Endothelial cell of hepatic sinusoid (primary cell): ENCODE measurements at regions not wholly inside any gene's neighbourhood (a gene's known extent, or its start where the extent isn't known, plus 50 kb on each side); places are given as distances from the start of the nearest gene placed in this dataset.
"Not testable (repeated sequence)": the region's sequence is repeated elsewhere in the genome, so short reads cannot be mapped to it uniquely, and the experiment has no call there.

Source experiments
- in situ Hi-C: cut with HindIII; loops from 2 replicates; pipeline ENCODE4 v1.10.0; 2017; ENCODE audit warnings: low sequenced_read_pairs

DNA sequence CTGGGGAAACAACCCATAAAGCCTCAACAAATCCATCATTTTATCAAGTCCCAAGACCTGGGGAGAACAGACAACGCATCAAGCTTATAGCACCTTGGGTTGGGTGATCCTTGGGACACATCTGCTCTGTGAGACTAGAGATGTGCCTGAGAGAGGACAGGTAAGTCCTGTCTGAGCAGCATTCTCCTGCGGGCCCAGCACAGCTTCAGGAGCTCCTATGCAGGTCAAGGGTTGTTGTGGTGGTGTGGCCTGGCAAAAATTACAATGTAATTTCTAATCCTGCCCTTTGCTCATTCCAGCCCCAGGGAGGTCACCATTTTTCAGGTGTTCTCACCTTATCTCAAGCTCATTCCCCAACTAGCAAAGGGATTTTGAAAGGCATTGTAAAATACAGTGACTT, 608.1 kb upstream of the CAMK1G start:
- in situ Hi-C loops, result no loop called here

GRCh38 chr1:208977012-208977411, 606.5 kb upstream of the CAMK1G start:
- in situ Hi-C loops, result no loop called here

GRCh38 chr1:208977638-208978256, 605.8 kb upstream of the CAMK1G start:
- in situ Hi-C loops, result no loop called here

DNA sequence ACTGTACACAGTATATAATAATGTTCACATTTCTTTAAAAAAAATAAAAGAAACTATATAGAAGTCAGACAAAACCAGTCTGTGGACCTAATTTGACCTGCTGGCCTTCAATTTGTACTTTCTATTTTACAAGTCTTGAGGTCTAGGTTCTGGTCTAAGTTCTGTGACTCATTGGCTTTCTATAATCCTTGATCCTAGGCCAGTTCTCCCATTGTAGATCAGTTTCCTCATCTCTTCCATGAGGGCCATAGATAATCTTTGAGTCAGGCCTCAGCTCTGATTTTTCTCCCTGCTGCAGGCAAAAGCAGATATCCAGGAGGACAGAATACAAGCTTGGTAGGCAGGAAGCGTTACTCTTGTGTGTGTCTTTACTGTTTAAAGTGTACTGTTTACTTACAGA, 603.7 kb upstream of the CAMK1G start:
- in situ Hi-C loops, result no loop called here

DNA sequence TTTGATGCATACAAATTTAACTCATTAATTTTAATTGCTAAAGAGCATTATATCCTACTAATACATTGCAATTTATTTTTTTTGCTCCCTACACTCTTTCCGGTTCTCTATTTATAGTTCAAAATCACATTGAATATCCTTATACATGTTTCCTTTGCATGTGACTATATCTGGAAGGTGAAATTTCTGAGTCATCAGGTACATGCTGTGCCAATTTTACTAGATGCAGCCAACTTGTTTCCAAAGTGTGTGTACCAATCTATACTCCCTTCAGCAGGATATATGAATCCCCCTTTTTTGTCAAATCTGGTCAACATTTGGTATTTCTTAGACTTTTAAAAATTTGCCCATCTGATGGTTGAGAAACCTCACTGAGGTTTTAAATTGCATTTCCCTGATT, 602.9 kb upstream of the CAMK1G start:
- in situ Hi-C loops, result no loop called here

GRCh38 chr1:208985231-208985630, 598.3 kb upstream of the CAMK1G start:
- in situ Hi-C loops, result no loop called here

DNA sequence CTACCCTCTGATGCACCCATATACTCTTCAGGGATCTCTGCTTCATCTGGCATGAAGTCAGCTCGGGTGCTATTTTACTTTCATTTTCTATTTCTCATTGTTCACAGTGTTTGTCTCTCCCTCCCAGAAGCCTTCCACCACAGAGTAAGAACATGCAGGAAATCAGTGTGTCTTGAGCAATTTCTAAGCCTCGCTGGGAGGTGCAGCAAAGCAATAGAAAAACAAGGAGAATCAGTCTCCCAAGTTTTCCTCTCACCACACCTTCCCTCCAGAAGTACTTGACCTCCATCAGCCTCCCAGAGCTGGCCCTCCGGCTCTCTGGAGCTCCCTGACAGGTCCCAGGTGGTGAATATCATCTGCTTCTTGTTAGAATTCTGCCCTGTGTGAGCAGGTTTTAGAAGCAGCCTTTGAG, 594.7 kb upstream of the CAMK1G start:
- in situ Hi-C loops, result no loop called here

- in situ Hi-C loops, result no loop called here
Observed at GRCh38 chr1:208990456-208990855, 593.1 kb upstream of the CAMK1G start.

- in situ Hi-C loops, result not testable (repeated sequence)
Observed at GRCh38 chr1:208997053-208997452, 586.5 kb upstream of the CAMK1G start.

- in situ Hi-C loops, result no loop called here
Observed at GRCh38 chr1:208997726-208998312, 585.7 kb upstream of the CAMK1G start.

DNA sequence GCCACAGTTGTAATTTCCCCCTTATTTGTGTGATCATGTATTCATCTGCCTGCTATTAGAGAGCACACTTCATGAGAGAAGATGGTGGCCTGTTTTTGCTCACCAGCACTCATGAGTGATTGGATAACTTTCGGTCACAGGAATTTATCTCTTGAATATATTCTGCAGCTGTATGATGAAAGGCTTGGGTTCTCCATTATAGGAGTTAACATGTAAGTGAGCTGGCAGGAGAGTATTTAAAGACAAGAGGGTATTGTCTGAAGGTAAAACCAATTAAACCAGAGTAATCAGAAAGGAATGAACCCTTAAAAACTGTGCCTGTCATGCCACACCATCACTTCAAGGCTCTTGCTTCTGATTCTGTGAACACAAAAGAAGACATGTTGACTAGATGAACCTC, 574.9 kb upstream of the CAMK1G start:
- in situ Hi-C loops, result no loop called here

GRCh38 chr1:209010475-209011230, 572.9 kb upstream of the CAMK1G start:
- in situ Hi-C loops, result loop anchor here (10.0 kb wide), 1 partner anchor 376 kb away; no protein-coding TSS in a partner anchor

DNA sequence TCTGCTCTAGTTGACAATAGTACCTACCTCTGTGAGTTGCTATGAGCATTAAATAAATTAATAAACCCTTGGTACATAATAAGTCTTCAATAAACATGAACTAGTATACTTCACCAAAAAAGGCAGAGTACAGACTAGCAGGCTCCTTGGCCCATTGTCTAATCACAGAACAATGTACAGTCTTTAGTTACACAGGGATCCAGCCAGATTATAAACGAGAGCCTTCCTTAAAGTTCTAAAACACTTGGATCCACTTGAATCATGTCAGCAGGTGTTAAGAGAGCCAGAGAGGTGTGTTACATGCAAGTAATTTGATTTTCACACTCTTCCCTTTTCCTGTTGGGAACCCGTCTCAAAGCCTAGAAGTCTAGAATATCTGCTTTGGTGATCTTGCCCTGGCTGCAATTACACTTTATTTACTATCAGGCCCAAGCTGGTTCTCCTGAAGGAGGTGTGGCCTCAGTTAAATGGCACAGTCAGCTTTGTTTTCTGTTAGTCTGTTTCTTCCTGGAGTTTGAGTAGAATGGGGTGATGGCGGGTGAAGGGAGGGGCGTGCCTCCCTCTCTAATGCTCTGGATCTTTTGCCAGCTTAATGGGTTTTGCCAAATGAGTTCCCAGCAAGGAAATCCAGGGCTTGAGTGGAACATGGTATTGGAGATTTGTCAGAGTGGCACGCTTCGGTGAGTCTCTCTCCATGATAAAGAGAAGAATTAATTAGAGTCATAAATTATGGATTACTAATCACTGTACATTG, 570.9 kb upstream of the CAMK1G start:
- in situ Hi-C loops, result loop anchor here (10.0 kb wide), 1 partner anchor 378 kb away; no protein-coding TSS in a partner anchor

GRCh38 chr1:209015092-209015491, 568.4 kb upstream of the CAMK1G start:
- in situ Hi-C loops, result loop anchor here (5.0 to 10.0 kb wide), 2 partner anchors 58 to 380 kb away; no protein-coding TSS in a partner anchor

DNA sequence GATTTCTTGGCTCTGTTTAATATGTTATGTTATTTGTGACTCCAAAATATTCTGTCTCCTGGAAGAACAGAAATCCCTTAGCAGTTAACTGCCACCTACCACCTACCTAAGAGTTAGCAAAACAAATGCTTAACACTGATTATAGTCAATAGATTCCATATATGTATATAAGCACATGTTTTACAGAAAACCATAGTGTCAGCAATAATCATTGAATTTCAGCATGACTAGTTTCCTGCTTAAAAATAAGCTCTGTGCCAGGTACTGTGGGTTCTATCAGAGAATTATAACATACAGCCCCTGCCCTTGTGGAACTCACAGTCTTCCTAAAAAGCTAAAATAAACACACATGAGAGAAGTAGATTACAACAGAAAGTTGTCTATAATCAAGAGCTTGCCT, 561.9 kb upstream of the CAMK1G start:
- in situ Hi-C loops, result no loop called here

- in situ Hi-C loops, result no loop called here
Observed at GRCh38 chr1:209023790-209024189, 559.7 kb upstream of the CAMK1G start.

DNA sequence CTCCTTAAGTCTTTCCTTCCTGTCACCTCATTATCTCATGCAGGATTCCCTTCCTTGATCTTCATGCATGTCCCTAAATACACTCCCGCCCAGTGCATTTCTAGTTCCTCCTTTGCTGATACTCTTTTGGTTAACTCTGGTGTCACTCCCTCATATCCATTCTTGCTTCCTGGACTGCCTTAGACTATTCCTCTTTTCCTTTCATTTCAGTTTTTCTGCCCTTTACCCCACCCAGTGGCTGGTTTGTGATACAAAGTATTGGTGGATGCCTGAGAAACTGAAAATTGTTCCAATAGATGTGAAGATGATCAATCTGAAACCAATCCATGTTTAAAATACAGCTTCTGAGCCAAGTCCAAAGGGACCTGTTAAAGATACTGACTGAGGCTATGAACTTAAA, 553.8 kb upstream of the CAMK1G start:
- in situ Hi-C loops, result no loop called here

DNA sequence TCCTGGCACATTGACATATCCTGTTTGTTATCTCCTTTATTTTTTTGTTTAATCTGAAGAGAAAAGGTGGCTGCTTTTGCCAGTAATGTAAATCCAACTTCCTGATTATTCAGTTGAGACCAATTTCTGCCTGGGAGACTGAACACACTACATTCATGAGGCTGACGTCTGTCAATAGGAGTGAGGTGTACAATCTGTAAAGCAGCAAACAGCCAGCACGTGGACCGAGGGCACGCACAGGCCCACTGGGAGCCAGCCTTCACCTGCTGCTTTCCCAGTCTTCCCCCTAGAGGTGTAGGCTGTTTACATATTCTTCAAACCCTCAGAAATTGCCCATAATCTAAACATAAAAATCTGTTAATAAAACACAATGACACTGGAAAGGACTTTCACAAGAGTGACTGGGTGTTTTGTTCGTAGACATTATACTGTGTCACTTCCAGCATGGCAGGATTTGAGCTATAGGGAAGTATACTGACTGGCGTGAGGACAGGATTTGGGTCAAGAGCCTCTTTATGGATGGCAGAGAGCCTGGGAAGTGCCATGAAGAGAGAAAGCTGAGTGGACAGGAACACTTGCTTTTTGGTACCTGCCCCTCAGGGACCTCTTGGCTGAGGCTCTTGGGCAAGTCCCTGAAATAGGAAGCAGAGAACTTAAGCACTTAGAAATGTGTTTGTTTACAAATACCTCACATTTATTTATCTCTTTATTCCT, 552.9 kb upstream of the CAMK1G start:
- in situ Hi-C loops, result no loop called here

GRCh38 chr1:209037064-209037463, 546.5 kb upstream of the CAMK1G start:
- in situ Hi-C loops, result no loop called here

GRCh38 chr1:209038316-209038715, 545.2 kb upstream of the CAMK1G start:
- in situ Hi-C loops, result no loop called here

DNA sequence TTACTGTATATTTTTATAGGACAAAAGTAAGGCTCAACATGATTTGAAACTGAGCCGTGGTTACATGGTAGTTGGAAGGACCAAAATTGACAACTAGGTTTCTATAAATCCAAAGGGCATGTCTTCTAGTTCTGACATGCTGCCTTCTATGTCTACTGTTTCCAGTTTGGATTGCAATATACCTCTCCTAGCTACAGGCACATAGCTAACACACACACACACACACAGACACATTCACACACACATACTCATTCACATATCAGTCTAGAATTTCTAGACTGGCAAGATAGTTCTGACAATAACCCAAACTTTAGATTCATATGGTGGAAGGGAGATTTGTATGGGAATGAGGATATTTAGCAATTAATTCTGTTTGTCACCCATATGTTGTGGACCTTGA, 544.8 kb upstream of the CAMK1G start:
- in situ Hi-C loops, result no loop called here
